NCI-H2029 treated with DMSO at 0.1 percent for 48 hours (cell line): ENCODE measurements at regions not wholly inside any gene's neighbourhood (a gene's known extent, or its start where the extent isn't known, plus 50 kb on each side); places are given as distances from the start of the nearest gene placed in this dataset.
"Not testable (repeated sequence)": the region's sequence is repeated elsewhere in the genome, so short reads cannot be mapped to it uniquely, and the experiment has no call there.

Experiments
- DNase-seq: peaks from one replicate; lab custom pipeline; 2025; lab: John Stamatoyannopoulos, UW

- DNase-seq, result no peak
These were observed 86.3 kb downstream of the GYPE start for GRCh38 chr4:143819029-143819428.

- not testable (repeated sequence) for DNase-seq
These were observed 87.5 kb downstream of the GYPE start for GRCh38 chr4:143817866-143818265.

- DNase-seq, result not testable (repeated sequence)
These were observed 90.0 kb downstream of the GYPE start for GRCh38 chr4:143815375-143815774.

- DNase-seq, result not testable (repeated sequence)
These were observed 91.8 kb downstream of the GYPE start for GRCh38 chr4:143813431-143814154.

GRCh38 chr4:143791693-143792092 lies 91.2 kb upstream of the FREM3 start:
- DNase-seq, result not testable (repeated sequence)

GRCh38 chr4:143790425-143790824 lies 90.0 kb upstream of the FREM3 start:
- DNase-seq, result not testable (repeated sequence)

GRCh38 chr4:143789618-143790017 lies 89.1 kb upstream of the FREM3 start:
- DNase-seq, result not testable (repeated sequence)

GRCh38 chr4:143784567-143784966 lies 84.1 kb upstream of the FREM3 start:
- DNase-seq, result no peak

GRCh38 chr4:143782521-143782920 lies 82.0 kb upstream of the FREM3 start:
- DNase-seq, result no peak

GRCh38 chr4:143773998-143774895 lies 73.8 kb upstream of the FREM3 start:
- peak; percentile 39 for DNase-seq

- DNase-seq, result no peak
These were observed 70.8 kb upstream of the FREM3 start for GRCh38 chr4:143771269-143771668.

- no peak for DNase-seq
These were observed 67.6 kb upstream of the FREM3 start for GRCh38 chr4:143768007-143768591.

- no peak for DNase-seq
These were observed 63.1 kb upstream of the FREM3 start for GRCh38 chr4:143763587-143763986.

- DNase-seq, result no peak
These were observed 62.0 kb upstream of the FREM3 start for GRCh38 chr4:143762511-143762910.
